ENCODE measurements at regions not wholly inside any gene's neighbourhood (a gene's known extent, or its start where the extent isn't known, plus 50 kb on each side); places are given as distances from the start of the nearest gene placed in this dataset.

DNA sequence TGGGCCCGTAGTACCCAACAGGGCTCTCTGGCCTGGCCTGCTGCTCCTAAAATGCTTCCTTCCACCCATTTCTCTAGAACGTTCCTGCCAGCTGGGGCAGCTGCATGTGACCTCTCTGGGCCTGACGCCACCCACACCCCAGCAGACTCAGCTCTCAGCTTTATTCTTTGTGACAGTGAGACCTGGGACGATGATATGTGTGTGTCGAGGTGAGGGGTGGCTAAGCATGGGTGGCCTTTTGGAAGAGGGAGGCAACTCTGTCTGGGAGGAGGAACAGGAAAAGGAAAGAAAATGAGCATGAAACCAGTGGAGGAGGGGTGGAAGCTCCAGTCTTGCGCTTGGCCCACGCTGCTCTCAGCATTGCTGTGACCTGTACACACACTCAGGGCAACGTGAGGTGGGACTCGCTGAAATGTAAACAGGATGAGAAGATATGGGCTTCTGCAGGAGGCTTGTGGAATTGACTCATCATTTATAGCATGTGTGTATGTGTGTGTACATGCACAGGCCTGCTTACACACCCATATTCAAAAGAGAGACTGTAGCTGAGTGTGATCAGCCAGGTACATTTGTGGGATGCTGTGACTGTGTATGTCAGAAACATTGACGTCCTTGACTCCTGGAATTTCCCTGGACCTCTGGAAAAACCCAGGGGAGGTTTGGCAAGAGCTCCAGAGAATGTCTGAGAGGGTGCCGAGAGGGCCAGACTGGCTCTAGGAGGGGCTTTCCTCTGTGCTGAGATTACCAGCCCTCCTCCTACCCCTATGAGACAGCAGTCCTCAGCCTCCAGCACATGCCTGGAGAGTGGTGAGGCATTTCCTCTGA, 137.9 kb downstream of the PJA1 start:
- peak; percentile 7 for DNase-seq

GRCh38 chrX:69025802-69026301, 139.4 kb downstream of the PJA1 start:
- no peak for DNase-seq

GRCh38 chrX:69024931-69025330, 140.3 kb downstream of the PJA1 start:
- DNase-seq: peak; percentile 81

DNA sequence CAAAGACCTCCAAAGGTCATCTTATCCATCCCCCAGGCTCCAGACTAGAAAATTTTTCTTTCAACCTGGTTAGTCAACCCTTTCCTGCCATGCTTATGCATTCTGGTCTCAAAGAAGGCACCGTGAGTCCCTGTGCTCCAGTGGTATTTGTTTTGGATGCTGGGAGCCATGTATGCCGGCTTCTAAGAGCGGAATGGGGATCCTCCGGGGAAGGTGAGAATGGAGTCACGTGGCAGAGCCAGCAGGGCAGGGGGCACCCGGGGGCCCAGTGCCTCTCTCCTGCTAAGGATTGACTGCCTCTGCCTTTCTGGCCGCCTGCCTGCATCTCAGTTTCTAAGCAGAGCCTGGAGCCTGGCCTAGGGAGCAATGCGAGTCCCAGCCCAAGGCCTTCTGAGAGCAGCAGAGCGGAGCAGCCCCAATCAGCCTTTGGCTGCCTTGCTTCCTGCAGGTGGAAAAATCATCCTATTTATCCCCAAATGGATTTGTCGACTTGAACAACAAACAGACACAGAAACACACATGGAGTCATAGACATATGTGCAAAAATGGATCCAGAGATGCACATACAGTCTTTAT, 141.0 kb downstream of the PJA1 start:
- peak; percentile 63 for DNase-seq

DNA sequence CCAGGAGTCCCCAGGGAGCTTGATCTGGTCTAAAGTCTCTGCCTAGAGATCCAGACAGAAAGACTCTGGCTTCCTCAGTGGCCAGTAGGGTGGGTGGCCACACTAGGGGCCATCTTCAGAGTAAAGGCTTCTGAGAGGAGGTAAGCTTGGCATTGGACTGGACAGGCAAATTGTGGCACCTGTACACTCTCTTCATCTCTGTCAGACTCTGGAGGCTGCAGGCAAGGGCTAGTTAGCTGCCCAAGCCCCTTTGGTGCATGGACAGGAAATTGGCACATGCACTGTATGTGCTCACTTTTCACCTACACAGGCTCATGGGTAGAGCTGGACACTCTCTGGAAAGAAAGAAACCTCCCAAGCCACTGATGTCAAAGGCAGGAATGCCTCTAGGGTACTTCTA, 142.8 kb downstream of the PJA1 start:
- no peak for DNase-seq

DNA sequence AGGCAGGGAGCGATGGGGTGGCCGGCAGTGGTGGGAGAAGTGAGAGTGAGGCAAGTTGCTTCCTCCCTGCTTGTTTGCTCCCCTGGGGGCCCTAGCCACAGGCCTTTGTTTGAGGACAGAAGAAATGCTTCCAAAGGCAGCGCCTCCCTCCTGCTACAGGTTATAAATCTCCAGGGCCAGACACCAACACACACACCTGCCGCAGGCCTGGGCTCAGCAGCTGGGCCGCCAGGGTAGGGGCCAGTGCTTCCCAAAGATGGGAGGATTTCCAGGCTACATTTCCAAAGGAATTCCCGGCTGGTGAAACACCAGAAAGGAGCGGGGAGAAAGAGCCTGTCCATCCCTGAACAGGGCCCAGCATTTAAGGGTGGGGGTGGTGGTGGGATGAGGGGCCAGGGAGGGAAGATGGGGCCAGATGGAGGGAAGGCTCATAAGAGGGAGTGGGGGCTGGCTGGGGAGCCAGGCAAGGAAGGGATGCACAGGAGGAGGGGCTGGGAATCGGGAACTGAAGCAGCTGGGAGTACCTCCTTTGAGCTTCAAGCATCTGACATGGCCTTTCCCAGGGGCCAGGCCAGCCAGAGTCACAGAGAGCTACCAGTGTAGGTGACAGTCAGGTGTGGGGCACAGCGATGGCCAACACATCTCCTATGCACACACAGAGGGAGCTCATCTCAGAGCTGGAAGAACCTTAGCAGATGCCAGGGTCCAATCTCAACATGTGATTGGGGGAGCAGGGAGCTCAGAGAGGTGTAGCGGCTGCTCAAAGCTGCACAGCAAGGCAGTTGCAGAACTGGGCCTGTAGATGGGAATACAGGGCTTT, 143.9 kb downstream of the PJA1 start:
- DNase-seq: peak; percentile 60

DNA sequence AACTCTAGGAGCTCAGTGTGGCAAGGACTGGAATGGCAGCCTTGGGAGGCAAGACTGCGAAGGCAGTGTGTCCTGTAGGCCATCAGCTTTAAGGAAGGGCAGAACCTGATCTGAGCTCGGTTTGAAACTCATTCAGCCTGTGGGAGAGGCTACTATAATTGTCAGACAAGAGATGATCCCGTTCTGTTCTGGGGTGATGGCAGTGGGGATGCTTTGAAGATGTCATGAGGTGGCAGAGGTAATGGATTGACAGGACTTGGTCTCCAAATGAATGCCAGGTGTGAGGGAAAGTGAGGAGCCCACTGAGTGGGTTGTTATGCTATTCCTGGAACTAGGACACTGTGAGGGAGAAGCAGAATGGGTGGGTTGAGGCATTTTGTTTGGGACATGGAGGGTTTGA, 144.9 kb downstream of the PJA1 start:
- no peak for DNase-seq

- DNase-seq: no peak
These were observed 146.0 kb downstream of the PJA1 start for GRCh38 chrX:69019073-69019890.

DNA sequence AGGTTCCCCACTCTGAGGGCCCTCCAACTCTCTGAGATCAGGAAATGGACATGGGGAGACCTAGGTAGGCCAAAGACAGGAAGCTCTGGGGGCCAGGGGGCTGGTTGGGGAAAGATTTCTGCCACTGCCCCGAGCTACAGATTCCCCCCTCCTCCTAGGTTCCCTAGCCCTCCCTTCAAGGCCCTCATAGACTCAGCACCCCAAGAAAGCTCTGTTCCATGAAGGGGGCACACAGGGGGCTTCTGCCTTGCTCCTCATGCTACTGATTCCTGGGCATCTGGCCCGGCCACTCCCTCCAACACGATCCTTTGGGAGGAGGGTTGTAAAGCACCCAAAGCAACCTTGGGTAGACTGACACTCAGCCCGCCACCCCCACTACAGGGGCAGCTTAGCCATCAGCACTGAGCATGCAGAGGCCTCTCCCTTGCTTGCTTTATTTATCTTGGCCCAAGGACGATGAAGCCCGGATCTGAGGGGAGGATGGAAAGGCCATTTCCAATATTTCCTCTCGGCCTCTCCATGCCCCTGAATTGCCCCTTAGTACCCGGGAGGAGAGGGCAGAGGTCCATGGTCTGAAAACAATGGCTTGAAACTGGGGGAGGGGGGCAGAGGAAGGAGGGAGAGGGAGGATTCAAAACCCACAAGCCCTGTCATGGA, 146.7 kb downstream of the PJA1 start:
- no peak for DNase-seq

DNA sequence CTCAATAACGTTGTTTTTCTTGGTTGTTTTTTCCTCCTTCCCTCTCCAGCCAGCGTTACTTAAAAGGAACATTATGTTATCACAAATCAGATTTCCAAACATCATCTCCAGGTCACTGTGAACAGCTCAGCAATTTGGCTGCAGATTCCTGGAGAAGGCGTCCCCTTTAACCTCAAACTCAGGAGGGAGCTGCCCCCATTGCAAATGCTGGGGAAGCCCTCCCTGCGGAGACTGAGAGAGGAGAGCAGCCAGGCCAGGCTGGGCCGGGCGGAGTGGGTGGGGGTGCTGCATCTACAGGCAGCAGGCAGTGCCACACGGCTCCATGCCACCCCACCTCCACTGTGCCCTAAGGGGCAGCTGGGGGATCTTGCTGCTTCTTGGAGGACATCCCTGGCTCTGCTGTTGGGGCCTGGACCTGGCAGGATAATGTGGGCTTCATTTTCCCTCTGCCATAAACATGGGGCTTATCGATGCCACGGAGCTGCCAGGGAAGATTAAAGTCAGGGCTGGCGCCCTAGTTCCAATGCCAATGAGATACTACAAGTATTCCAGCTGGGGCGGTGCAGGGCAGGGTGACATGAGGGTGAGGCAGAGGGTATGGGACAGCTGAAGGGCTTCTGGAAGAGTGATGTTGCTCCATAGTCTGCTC, 148.8 kb downstream of the PJA1 start:
- peak; percentile 66 for DNase-seq

DNA sequence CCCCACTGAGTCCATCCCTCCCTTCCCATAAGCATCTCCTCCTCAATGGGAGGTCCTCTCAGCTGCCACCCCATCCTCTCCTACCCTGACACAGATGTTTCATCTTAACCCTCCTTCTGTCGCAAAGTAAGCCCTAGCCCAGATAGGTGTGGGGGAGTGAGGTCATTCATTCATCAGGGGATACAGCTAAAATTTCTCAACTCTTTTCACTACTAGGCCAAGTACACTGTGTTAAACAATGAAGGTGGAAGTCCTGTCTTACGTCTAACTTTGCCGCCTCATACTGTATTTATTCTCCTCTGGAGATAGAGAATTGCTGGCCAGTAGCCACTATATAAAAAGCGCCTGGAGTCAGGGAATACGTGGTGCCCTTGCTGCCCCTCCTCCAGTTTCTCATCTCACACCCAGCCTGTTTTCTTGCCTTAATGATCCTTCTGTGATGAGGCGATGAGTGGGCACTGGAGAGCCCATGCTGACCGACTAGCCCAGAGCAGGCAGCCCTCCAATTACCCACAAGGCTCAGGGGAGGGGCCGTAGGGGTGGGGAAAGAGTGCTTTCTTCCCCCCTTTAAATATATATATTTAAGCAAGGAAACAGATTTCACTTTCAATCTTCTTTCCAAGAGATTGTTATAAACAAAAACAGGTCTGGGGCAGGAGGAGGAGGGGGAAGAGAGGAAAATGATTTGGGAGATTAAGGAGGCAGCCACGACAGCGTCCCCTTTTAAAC, 149.5 kb downstream of the PJA1 start:
- DNase-seq: no peak

DNA sequence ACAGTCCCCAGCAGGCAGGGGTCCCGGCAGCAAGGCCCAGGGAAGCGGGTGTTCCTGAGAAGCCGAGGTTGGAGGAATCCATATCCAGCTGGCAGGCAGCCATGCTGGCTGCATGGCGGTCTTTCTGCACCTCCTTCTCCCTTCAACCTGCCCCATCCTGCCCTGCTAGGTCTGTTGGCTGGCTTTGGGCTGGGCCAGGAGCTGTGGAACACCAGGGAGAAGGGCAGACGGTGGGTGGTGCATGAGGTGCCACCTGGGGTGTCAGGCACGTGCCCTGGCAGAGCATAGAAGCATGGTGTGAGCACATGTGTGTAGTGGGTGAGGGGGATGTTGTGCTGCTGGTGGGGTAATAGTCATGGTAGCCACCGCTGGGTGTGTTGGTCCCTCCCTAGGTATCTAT, 150.1 kb downstream of the PJA1 start:
- DNase-seq: no peak

DNA sequence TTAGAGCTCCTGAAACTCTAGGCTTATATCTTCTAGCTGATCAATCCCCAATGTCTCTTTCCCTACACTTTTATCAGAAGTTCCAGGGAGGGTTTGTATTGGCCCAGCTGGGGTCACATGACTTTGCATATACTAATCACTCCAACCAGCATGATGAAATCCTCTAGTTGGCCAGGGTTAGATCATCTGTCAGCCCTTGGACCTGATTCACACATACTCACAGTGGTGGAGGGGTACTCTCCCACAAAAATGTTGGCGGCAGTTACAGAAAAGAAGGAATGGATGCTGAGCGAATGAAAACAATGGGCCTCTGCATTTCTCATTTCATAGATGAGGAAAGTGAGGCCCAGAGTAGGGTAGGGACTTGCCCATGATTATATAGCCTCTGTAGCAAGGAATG, 151.1 kb downstream of the PJA1 start:
- DNase-seq: no peak

DNA sequence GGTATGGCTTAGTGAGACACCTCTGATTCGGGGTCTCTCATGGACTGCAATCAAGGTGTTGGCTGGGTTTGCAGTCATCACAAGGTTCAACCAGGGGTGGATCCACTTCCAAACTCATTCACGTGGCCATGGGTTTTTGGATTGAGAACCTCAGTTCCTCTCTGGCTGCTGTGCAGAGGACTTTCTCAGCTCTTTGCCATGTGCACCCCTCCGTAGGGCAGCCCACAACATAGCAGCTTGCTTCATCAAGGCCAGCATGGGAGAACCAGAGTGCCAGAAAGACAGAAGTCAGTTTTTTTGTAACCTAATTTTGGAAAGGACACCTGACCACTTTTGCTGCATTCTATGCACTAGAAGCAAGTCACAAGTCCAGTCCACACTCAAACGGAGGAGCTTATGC, 154.9 kb downstream of the PJA1 start:
- no peak for DNase-seq

GRCh38 chrX:69000877-69001276, 164.4 kb downstream of the PJA1 start:
- DNase-seq: no peak

- DNase-seq: no peak
These were observed 165.3 kb downstream of the PJA1 start for GRCh38 chrX:68999931-69000330.

DNA sequence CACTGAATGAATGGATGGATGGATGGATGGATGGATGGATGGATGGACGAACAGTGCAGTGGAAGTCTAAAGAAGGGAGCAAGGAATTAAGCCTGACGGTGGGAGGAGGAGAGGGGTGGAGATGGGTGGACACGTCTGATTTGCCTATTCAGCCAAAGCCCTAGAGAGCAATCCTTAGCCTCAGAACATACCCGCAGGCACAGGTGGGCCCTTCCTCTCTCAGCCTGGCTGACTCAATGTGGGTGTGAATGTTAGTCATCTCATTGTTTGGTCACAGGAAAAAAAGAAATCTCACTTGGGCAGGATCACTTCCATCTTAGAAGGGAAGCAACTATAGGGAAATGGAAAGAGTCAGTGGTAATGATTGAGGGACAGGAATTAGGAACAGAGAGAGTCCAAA, 165.9 kb downstream of the PJA1 start:
- DNase-seq: no peak

DNA sequence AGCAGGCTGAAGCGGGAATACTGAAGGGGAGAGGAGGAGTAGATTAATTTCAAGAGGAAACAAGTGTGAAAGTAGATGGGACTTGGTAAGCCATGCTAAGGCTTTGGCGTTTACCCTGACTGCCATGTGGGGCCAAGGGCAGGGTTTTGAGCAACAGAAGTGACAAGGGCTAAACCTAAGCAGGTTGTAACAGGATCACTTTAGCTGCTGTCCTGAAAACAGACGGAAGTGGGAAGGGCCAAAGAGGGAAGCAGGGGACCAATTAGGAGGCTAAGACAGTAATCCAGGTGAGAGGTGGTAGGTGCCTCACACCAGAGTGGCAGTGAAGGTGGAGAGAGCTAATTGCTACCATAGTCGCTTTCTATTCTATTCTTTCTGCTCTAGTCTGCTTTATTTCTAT, 166.5 kb downstream of the PJA1 start:
- DNase-seq: no peak

GRCh38 chrX:68997911-68998310, 167.3 kb downstream of the PJA1 start:
- peak; percentile 78 for DNase-seq

DNA sequence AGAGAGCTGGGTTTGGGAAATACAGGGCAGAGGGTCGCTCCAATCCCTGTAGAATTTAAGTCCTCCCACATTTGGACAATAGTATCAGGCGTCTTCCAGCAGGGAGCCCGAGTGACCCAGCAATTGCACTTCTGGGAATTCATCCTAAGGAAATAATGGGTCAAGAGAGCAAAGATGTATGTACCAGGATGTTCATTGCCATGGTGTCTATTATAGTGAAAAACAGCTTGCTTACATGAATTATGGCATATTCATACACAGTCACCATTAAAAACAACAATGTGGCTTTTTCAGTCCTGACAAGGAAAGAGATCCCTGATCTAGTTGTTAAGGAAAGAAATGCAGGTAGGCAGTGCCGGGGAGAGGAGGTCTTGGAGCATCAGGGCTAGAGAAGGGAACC, 167.7 kb downstream of the PJA1 start:
- DNase-seq: no peak

Data from tongue (tissue), 1 donor.